ENCODE measurements at regions not wholly inside any gene's neighbourhood (a gene's known extent, or its start where the extent isn't known, plus 50 kb on each side); places are given as distances from the start of the nearest gene placed in this dataset.

DNA sequence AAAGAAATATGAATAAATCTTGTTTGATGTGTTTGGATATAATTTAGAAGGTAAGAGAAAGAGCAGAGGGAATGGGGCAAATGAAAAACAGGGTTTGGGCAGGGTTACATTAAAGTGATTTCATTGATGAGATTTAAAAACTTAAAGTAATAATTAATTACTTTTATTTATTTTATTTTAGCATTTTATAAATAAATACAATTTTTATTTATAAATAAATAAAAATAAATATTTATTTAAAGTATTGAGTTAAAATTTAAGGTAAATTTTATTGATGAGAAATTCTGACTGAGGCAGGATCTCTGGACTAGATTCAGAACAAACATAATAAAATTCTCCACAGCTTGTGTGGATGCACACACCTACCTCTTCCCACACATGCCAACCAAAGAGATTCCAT is 584.1 kb upstream of the BTBD3 start:
- POLR2A ChIA-PET, result no interaction called here
- TF ChIP-seq HES4 (CRISPR knock-in tag; IDR thresholded peaks at IDR 0.05; ENCODE audit: borderline replicate concordance) (no peak), SPEN (CRISPR knock-in tag; IDR thresholded peaks at IDR 0.05; ENCODE audit: low read depth) (no peak), GPN1 (CRISPR knock-in tag; IDR thresholded peaks at IDR 0.05; ENCODE audit: borderline replicate concordance) (no peak), TBX2 (CRISPR knock-in tag; IDR thresholded peaks at IDR 0.05; ENCODE audit: borderline replicate concordance) (no peak), SOX5 (CRISPR knock-in tag; IDR thresholded peaks at IDR 0.05; ENCODE audit: borderline replicate concordance) (no peak), ZNF317 (CRISPR knock-in tag; IDR thresholded peaks at IDR 0.05) (no peak), HHEX (CRISPR knock-in tag; IDR thresholded peaks at IDR 0.05) (no peak), DNMT1 (CRISPR knock-in tag; IDR thresholded peaks at IDR 0.05) (no peak)
- TF ChIP-seq, protein P1, sequence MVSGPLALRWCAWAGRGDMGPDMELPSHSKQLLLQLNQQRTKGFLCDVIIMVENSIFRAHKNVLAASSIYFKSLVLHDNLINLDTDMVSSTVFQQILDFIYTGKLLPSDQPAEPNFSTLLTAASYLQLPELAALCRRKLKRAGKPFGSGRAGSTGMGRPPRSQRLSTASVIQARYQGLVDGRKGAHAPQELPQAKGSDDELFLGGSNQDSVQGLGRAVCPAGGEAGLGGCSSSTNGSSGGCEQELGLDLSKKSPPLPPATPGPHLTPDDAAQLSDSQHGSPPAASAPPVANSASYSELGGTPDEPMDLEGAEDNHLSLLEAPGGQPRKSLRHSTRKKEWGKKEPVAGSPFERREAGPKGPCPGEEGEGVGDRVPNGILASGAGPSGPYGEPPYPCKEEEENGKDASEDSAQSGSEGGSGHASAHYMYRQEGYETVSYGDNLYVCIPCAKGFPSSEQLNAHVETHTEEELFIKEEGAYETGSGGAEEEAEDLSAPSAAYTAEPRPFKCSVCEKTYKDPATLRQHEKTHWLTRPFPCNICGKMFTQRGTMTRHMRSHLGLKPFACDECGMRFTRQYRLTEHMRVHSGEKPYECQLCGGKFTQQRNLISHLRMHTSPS (CRISPR knock-in tag; IDR thresholded peaks at IDR 0.05; ENCODE audit: low read depth), result no peak
- TF ChIP-seq, protein P2, sequence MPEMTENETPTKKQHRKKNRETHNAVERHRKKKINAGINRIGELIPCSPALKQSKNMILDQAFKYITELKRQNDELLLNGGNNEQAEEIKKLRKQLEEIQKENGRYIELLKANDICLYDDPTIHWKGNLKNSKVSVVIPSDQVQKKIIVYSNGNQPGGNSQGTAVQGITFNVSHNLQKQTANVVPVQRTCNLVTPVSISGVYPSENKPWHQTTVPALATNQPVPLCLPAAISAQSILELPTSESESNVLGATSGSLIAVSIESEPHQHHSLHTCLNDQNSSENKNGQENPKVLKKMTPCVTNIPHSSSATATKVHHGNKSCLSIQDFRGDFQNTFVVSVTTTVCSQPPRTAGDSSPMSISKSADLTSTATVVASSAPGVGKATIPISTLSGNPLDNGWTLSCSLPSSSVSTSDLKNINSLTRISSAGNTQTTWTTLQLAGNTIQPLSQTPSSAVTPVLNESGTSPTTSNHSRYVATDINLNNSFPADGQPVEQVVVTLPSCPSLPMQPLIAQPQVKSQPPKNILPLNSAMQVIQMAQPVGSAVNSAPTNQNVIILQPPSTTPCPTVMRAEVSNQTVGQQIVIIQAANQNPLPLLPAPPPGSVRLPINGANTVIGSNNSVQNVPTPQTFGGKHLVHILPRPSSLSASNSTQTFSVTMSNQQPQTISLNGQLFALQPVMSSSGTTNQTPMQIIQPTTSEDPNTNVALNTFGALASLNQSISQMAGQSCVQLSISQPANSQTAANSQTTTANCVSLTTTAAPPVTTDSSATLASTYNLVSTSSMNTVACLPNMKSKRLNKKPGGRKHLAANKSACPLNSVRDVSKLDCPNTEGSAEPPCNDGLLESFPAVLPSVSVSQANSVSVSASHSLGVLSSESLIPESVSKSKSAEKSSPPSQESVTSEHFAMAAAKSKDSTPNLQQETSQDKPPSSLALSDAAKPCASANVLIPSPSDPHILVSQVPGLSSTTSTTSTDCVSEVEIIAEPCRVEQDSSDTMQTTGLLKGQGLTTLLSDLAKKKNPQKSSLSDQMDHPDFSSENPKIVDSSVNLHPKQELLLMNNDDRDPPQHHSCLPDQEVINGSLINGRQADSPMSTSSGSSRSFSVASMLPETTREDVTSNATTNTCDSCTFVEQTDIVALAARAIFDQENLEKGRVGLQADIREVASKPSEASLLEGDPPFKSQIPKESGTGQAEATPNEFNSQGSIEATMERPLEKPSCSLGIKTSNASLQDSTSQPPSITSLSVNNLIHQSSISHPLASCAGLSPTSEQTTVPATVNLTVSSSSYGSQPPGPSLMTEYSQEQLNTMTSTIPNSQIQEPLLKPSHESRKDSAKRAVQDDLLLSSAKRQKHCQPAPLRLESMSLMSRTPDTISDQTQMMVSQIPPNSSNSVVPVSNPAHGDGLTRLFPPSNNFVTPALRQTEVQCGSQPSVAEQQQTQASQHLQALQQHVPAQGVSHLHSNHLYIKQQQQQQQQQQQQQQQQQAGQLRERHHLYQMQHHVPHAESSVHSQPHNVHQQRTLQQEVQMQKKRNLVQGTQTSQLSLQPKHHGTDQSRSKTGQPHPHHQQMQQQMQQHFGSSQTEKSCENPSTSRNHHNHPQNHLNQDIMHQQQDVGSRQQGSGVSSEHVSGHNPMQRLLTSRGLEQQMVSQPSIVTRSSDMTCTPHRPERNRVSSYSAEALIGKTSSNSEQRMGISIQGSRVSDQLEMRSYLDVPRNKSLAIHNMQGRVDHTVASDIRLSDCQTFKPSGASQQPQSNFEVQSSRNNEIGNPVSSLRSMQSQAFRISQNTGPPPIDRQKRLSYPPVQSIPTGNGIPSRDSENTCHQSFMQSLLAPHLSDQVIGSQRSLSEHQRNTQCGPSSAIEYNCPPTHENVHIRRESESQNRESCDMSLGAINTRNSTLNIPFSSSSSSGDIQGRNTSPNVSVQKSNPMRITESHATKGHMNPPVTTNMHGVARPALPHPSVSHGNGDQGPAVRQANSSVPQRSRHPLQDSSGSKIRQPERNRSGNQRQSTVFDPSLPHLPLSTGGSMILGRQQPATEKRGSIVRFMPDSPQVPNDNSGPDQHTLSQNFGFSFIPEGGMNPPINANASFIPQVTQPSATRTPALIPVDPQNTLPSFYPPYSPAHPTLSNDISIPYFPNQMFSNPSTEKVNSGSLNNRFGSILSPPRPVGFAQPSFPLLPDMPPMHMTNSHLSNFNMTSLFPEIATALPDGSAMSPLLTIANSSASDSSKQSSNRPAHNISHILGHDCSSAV (CRISPR knock-in tag; IDR thresholded peaks at IDR 0.05; ENCODE audit: borderline replicate concordance), result no peak
- TF ChIP-seq, protein P3, sequence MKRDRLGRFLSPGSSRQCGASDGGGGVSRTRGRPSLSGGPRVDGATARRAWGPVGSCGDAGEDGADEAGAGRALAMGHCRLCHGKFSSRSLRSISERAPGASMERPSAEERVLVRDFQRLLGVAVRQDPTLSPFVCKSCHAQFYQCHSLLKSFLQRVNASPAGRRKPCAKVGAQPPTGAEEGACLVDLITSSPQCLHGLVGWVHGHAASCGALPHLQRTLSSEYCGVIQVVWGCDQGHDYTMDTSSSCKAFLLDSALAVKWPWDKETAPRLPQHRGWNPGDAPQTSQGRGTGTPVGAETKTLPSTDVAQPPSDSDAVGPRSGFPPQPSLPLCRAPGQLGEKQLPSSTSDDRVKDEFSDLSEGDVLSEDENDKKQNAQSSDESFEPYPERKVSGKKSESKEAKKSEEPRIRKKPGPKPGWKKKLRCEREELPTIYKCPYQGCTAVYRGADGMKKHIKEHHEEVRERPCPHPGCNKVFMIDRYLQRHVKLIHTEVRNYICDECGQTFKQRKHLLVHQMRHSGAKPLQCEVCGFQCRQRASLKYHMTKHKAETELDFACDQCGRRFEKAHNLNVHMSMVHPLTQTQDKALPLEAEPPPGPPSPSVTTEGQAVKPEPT (CRISPR knock-in tag; IDR thresholded peaks at IDR 0.05; ENCODE audit: low read depth), result no peak
- TF ChIP-seq, protein P4, sequence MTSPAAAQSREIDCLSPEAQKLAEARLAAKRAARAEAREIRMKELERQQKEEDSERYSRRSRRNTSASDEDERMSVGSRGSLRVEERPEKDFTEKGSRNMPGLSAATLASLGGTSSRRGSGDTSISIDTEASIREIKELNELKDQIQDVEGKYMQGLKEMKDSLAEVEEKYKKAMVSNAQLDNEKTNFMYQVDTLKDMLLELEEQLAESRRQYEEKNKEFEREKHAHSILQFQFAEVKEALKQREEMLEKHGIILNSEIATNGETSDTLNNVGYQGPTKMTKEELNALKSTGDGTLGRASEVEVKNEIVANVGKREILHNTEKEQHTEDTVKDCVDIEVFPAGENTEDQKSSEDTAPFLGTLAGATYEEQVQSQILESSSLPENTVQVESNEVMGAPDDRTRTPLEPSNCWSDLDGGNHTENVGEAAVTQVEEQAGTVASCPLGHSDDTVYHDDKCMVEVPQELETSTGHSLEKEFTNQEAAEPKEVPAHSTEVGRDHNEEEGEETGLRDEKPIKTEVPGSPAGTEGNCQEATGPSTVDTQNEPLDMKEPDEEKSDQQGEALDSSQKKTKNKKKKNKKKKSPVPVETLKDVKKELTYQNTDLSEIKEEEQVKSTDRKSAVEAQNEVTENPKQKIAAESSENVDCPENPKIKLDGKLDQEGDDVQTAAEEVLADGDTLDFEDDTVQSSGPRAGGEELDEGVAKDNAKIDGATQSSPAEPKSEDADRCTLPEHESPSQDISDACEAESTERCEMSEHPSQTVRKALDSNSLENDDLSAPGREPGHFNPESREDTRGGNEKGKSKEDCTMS (CRISPR knock-in tag; conservative IDR thresholded peaks at IDR 0.05), result no peak

More for the DNA sequence above, 584.1 kb upstream of the BTBD3 start:
- no TSS peak for BruUV-seq (replicated peaks)
- no peak overlapping the region for H3K27ac ChIP-seq (ENCODE audit: extremely low read length, insufficient read depth, low read length)
- no peak overlapping the region for H3K9ac ChIP-seq (ENCODE audit: insufficient read depth, low read depth, low read length)
- no peak overlapping the region for H3K4me3 ChIP-seq (replicated peaks in 1 of 3; ENCODE audit: insufficient read depth in 1 of 3, low read depth in 2 of 3, low read length in 3 of 3)
- H3K36me3 ChIP-seq (replicated peaks in 1 of 2; ENCODE audit: control insufficient read depth in 1 of 2, insufficient read depth in 2 of 2, low read length in 2 of 2), result no peaks in the 10 kb centered on the region
- CTCF ChIA-PET (ENCODE audit: low intra/inter-chr PET ratio, low total read pairs), result no interaction called here
- H3K4me2 ChIP-seq (ENCODE audit: low read depth, low read length), result no peak overlapping the region
- no peaks in the 10 kb centered on the region for H3K4me1 ChIP-seq (ENCODE audit: insufficient read depth, low read length)
- in situ Hi-C loops (cut with HindIII; ENCODE audit: extremely low pct_ligation_motif_present, low pct_unique_long_range_greater_than_20kb) (no loop called here), intact Hi-C loops (cut with micrococcal nuclease; ENCODE audit: unreplicated experiment) (no loop called here)
- no peaks in the 10 kb centered on the region for H4K20me1 ChIP-seq (ENCODE audit: insufficient read depth, low read length)
- H3K79me2 ChIP-seq (ENCODE audit: insufficient read depth, low read length), result no peaks in the 10 kb centered on the region
- no peak overlapping the region for H2AFZ ChIP-seq (ENCODE audit: low read length)
- H3K27me3 ChIP-seq (ENCODE audit: control insufficient read depth in 1 of 2, insufficient read depth in 2 of 2, low read length in 2 of 2), result no peaks in the 10 kb centered on the region
- no peaks in the 10 kb centered on the region for H3K9me3 ChIP-seq (ENCODE audit: low read length)
- no peak for DNase-seq (ENCODE audit: low spot score)
- FAIRE-seq, result no peak
- no peak for ATAC-seq
